Lung (tissue), 11 donors: ENCODE measurements at regions not wholly inside any gene's neighbourhood (a gene's known extent, or its start where the extent isn't known, plus 50 kb on each side); places are given as distances from the start of the nearest gene placed in this dataset.

Experiments
- ATAC-seq: fragments of 200-7000 bp; cut with Tn5 transposase; one replicate; pipeline ENCODE4 v1.9.1; 2020; ENCODE audit warnings: moderate number of reproducible peaks; ENCODE audit not compliant: insufficient read depth, low FRiP score
- DNase-seq, 3 donors: peaks; one replicate each; pipeline ENCODE4 v3.0.0-alpha.2; 2013 to 2017
- H3K27ac ChIP-seq, 2 donors: one replicate each; pipeline ENCODE4 v1.5.1; 2013; ENCODE audit warnings: mild to moderate bottlenecking in 2 of 2, moderate library complexity in 2 of 2, control low read depth in 1 of 2, inconsistent platforms in 1 of 2, low read depth in 1 of 2, low read length in 1 of 2
- H3K27me3 ChIP-seq, 3 donors: one replicate each; pipeline ENCODE4 v1.5.1; 2013; ENCODE audit warnings: low read length in 2 of 3; ENCODE audit not compliant: control insufficient read depth in 3 of 3, insufficient read depth in 3 of 3
- H3K36me3 ChIP-seq, 4 donors: one replicate each; pipeline ENCODE4 v1.5.1; 2013; ENCODE audit warnings: low read length in 4 of 4, mild to moderate bottlenecking in 1 of 4, moderate library complexity in 1 of 4; ENCODE audit not compliant: control insufficient read depth in 4 of 4, insufficient read depth in 4 of 4
- H3K4me1 ChIP-seq, 5 donors: one replicate each; pipeline ENCODE4 v1.5.1; 2013; ENCODE audit warnings: low read length in 5 of 5, mild to moderate bottlenecking in 2 of 5, moderate library complexity in 1 of 5; ENCODE audit not compliant: control insufficient read depth in 5 of 5, insufficient read depth in 5 of 5
- H3K4me3 ChIP-seq: one replicate; pipeline ENCODE4 v1.5.1; 2013; ENCODE audit warnings: mild to moderate bottlenecking, control low read depth, moderate library complexity
- H3K9ac ChIP-seq, 2 donors: one replicate each; pipeline ENCODE4 v1.5.1; 2013; ENCODE audit warnings: low read length in 2 of 2, control low read depth in 1 of 2; ENCODE audit not compliant: insufficient read depth in 1 of 2
- H3K9me3 ChIP-seq, 4 donors: one replicate each; pipeline ENCODE4 v1.5.1; 2013; ENCODE audit warnings: low read length in 3 of 4, mild to moderate bottlenecking in 1 of 4, moderate library complexity in 1 of 4; ENCODE audit not compliant: control insufficient read depth in 4 of 4, insufficient read depth in 3 of 4
- WGBS, 2 donors: extraction: QIAGEN DNeasy Blood & Tissue Kit; methylation state at CpG; one replicate each; pipeline ENCODE4 v1.1.7; 2013; 5-methylcytosine and 5-hydroxymethylcytosine counted together
- TF ChIP-seq, protein P1 (sequence below): IDR thresholded peaks from 2 replicates; pipeline ENCODE4 v1.5.1; 2012; ENCODE audit warnings: mild to moderate bottlenecking; ENCODE audit errors: control extremely low read depth, extremely low read depth
- donor health status: control.
- donor health status: control.
- donor health status: Bipolar disorder and iron deficiency.
- donor health status: healthy.
- donor health status: DM: yes; HTN: yes; CAD: no.

GRCh38 chr13:100809856-100810255 lies 135.3 kb upstream of the TMTC4 start:
- peaks cover 0 to 3% (median 0%) of the 10 kb centered on the region in 5 donors for H3K4me1 ChIP-seq
- no peaks in the 10 kb centered on the region for H3K27me3 ChIP-seq
- TF ChIP-seq, protein P1, sequence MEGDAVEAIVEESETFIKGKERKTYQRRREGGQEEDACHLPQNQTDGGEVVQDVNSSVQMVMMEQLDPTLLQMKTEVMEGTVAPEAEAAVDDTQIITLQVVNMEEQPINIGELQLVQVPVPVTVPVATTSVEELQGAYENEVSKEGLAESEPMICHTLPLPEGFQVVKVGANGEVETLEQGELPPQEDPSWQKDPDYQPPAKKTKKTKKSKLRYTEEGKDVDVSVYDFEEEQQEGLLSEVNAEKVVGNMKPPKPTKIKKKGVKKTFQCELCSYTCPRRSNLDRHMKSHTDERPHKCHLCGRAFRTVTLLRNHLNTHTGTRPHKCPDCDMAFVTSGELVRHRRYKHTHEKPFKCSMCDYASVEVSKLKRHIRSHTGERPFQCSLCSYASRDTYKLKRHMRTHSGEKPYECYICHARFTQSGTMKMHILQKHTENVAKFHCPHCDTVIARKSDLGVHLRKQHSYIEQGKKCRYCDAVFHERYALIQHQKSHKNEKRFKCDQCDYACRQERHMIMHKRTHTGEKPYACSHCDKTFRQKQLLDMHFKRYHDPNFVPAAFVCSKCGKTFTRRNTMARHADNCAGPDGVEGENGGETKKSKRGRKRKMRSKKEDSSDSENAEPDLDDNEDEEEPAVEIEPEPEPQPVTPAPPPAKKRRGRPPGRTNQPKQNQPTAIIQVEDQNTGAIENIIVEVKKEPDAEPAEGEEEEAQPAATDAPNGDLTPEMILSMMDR, result no peak
- H3K9me3 ChIP-seq, result peaks cover 0 to 1% (median 0%) of the 10 kb centered on the region in 4 donors
- H3K36me3 ChIP-seq, result no peaks in the 10 kb centered on the region
- no peak overlapping the region for H3K9ac ChIP-seq
- no peak overlapping the region for H3K27ac ChIP-seq
- WGBS, 2 donors, result 59 to 63% methylated on average over 3 of the region's 3 CpGs
- no peak for DNase-seq
- ATAC-seq, result no peak
- no peak overlapping the region for H3K4me3 ChIP-seq

- 73 to 85% methylated on average over 2 of the region's 2 CpGs for WGBS, 2 donors
- H3K27me3 ChIP-seq, result no peaks in the 10 kb centered on the region
- no peak overlapping the region for H3K27ac ChIP-seq
- H3K4me3 ChIP-seq, result no peak overlapping the region
- ATAC-seq, result no peak
- peaks cover 0 to 3% (median 0%) of the 10 kb centered on the region in 5 donors for H3K4me1 ChIP-seq
- no peak for DNase-seq
- peaks cover 0 to 1% (median 0%) of the 10 kb centered on the region in 4 donors for H3K9me3 ChIP-seq
- H3K36me3 ChIP-seq, result no peaks in the 10 kb centered on the region
- TF ChIP-seq, protein P1, result no peak
- H3K9ac ChIP-seq, result no peak overlapping the region
Measured at GRCh38 chr13:100809129-100809390, 134.5 kb upstream of the TMTC4 start.

DNA sequence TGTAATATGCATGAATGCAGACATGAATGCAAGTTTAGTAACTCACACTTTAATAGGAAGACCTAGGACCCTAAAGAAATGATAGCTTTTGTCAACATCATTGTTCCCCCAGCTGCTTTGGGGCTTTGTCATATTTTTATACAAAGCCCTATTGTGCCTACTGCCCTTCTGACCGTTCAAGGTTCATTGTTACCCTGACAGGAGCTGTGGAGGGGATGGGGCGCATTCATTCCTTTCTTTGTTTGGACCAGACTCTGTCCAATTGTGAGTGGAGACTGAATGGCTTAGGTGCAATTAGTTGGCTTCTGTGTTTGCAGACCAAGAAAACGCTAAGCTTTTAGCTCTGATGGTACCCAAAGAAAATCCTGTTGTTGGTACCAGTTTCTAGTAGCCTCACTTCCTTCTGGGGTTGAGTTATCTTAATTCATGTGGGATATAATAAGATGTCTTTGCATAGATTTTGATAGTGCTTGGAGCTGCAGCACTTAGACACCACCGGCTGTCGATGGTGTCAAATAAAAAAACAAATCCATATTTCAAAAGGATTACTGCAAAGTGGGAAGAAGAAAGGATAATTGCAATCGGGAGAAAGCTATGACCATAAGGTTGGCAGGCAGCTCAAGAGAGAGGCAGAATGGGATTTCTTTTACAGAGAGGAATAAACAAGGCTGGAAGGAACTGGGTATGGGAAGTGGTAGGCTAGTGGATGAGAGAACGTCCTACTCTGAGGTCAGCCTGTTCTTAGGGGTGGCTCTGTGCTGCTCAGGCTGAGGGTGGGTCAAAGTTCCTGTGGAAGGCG lies 133.9 kb upstream of the TMTC4 start:
- Histone ChIP-seq H3K4me1 (peaks cover 0 to 2% (median 0%) of the 10 kb centered on the region in 5 donors), H3K27ac (no peak overlapping the region), H3K9me3 (no peaks in the 10 kb centered on the region), H3K27me3 (no peaks in the 10 kb centered on the region), H3K36me3 (no peaks in the 10 kb centered on the region), H3K4me3 (no peak overlapping the region), H3K9ac (no peak overlapping the region)
- WGBS, 2 donors, result 66 to 74% methylated on average over 8 of the region's 8 CpGs
- DNase-seq, result no peak
- ATAC-seq, result no peak
- TF ChIP-seq, protein P1, result no peak

GRCh38 chr13:100803091-100803490 lies 128.5 kb upstream of the TMTC4 start:
- H3K27me3 ChIP-seq, result no peaks in the 10 kb centered on the region
- TF ChIP-seq, protein P1, result no peak
- H3K27ac ChIP-seq, result no peak overlapping the region
- no peak overlapping the region for H3K4me3 ChIP-seq
- H3K4me1 ChIP-seq, result no peaks in the 10 kb centered on the region
- ATAC-seq (no peak), DNase-seq (no peak)
- 65 to 85% methylated on average over 6 of the region's 6 CpGs for WGBS, 2 donors
- no peaks in the 10 kb centered on the region for H3K36me3 ChIP-seq
- H3K9me3 ChIP-seq, result no peaks in the 10 kb centered on the region
- H3K9ac ChIP-seq, result no peak overlapping the region
